Osteoblast (primary cell): ENCODE measurements at regions not wholly inside any gene's neighbourhood (a gene's known extent, or its start where the extent isn't known, plus 50 kb on each side); places are given as distances from the start of the nearest gene placed in this dataset.

Experiments used
- DNase-seq: peaks from one replicate; pipeline ENCODE4 v3.0.0; 2011; ENCODE audit warnings: low spot score, mixed read lengths; ENCODE audit not compliant: insufficient read length; ENCODE audit errors: missing footprints
- H2AFZ ChIP-seq: 2 replicates; pipeline ENCODE4 v1.6.0; 2011; ENCODE audit warnings: mild to moderate bottlenecking, low read length
- H3K27ac ChIP-seq: 2 replicates; pipeline ENCODE4 v1.5.1; 2011; ENCODE audit warnings: mild to moderate bottlenecking, low read depth, low read length, moderate library complexity
- H3K27me3 ChIP-seq: 2 replicates; pipeline ENCODE4 v1.6.0; 2012; ENCODE audit warnings: mild to moderate bottlenecking, control low read depth, inconsistent platforms, low read length, moderate library complexity; ENCODE audit not compliant: insufficient read depth
- H3K36me3 ChIP-seq: 2 replicates; pipeline ENCODE4 v1.5.1; 2011; ENCODE audit warnings: mild to moderate bottlenecking, low read length, control low read depth, moderate library complexity; ENCODE audit not compliant: insufficient read depth
- H3K4me1 ChIP-seq: 2 replicates; pipeline ENCODE4 v1.5.1; 2011; ENCODE audit warnings: mild to moderate bottlenecking, low read length, control low read depth, moderate library complexity; ENCODE audit not compliant: insufficient read depth
- H3K4me2 ChIP-seq: 2 replicates; pipeline ENCODE4 v1.6.0; 2011; ENCODE audit warnings: mild to moderate bottlenecking, low read length; ENCODE audit not compliant: insufficient read depth
- H3K4me3 ChIP-seq: fragments of 200-600 bp; sonication (generic); 3 replicates; pipeline ENCODE4 v1.5.1; 2012; ENCODE audit warnings: mild to moderate bottlenecking, low read length, inconsistent platforms; ENCODE audit not compliant: insufficient read depth
- H3K79me2 ChIP-seq: 2 replicates; pipeline ENCODE4 v1.6.0; 2012; ENCODE audit warnings: mild to moderate bottlenecking, low read length, control low read depth, inconsistent platforms; ENCODE audit not compliant: insufficient read depth
- H3K9me3 ChIP-seq: 2 replicates; pipeline ENCODE4 v1.5.1; 2011; ENCODE audit warnings: low read depth, low read length, control low read depth
- H4K20me1 ChIP-seq: 2 replicates; pipeline ENCODE4 v1.6.0; 2012; ENCODE audit warnings: mild to moderate bottlenecking, low read length, control low read depth; ENCODE audit not compliant: insufficient read depth
- CTCF ChIP-seq: IDR thresholded peaks from 2 replicates; pipeline ENCODE4 v1.5.1; 2011; ENCODE audit warnings: mild to moderate bottlenecking, low read depth, low read length, moderate library complexity; ENCODE audit errors: extremely low read depth

DNA sequence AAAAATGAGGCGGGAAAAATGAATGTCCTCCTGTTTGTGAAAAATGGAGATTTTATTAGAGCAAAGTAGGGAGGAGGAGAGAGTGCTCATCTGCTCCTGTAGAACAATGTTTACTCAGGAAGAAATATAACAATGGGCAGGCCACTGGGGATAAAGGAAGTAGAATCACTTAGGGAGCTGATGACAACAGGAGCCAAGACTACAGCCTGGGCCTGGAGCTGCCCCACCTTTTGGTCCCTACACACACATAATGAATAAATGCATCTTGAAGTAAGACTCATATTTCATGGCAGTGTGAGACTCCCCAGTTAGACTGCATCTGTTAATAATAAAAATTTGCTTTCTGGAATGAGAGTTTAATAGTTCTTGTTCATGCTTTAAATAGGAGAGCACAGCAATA is 1939.8 kb downstream of the EFNA5 start:
- H3K9me3 ChIP-seq, result no peaks in the 10 kb centered on the region
- H2AFZ ChIP-seq, result no peak overlapping the region
- no peak for TF ChIP-seq CTCF
- H3K4me3 ChIP-seq, result no peak overlapping the region
- no peaks in the 10 kb centered on the region for H3K4me1 ChIP-seq
- H3K27me3 ChIP-seq, result no peaks in the 10 kb centered on the region
- DNase-seq, result no peak
- H3K27ac ChIP-seq, result no peak overlapping the region
- no peaks in the 10 kb centered on the region for H3K36me3 ChIP-seq
- H4K20me1 ChIP-seq, result no peaks in the 10 kb centered on the region
- H3K4me2 ChIP-seq, result no peak overlapping the region
- H3K79me2 ChIP-seq, result no peaks in the 10 kb centered on the region

DNA sequence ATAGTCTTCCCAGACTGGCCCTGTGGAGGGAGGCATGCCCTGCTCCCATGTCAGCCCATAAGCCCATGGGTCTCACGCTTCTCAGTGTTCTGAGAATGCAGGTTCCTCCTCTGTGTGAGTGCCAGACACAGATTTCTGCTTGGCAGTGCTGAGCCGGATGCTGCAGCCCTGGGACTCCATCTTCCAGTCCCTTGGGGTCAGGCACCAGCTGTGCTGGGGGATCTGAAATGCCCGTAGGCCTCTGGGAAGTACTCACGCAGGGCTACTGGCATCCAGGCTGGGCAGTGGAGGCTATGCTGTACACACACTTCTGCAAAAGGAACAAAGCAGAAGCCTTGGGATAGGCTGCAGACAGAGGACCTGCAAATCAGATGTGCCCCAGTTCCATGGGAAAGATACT is 1944.6 kb downstream of the EFNA5 start:
- H3K4me1 ChIP-seq, result no peaks in the 10 kb centered on the region
- no peaks in the 10 kb centered on the region for H3K36me3 ChIP-seq
- H3K27me3 ChIP-seq, result no peaks in the 10 kb centered on the region
- no peak overlapping the region for H3K4me3 ChIP-seq
- H3K27ac ChIP-seq, result no peak overlapping the region
- no peaks in the 10 kb centered on the region for H3K9me3 ChIP-seq
- no peaks in the 10 kb centered on the region for H3K79me2 ChIP-seq
- H3K4me2 ChIP-seq, result no peak overlapping the region
- no peaks in the 10 kb centered on the region for H4K20me1 ChIP-seq
- no peak overlapping the region for H2AFZ ChIP-seq
- no peak for DNase-seq
- no peak for TF ChIP-seq CTCF

- H3K27ac ChIP-seq, result no peak overlapping the region
- DNase-seq, result no peak
- H3K9me3 ChIP-seq, result no peaks in the 10 kb centered on the region
- no peak overlapping the region for H3K4me3 ChIP-seq
- H2AFZ ChIP-seq, result no peak overlapping the region
- no peak overlapping the region for H3K4me2 ChIP-seq
- no peaks in the 10 kb centered on the region for H3K79me2 ChIP-seq
- H4K20me1 ChIP-seq, result no peaks in the 10 kb centered on the region
- no peaks in the 10 kb centered on the region for H3K36me3 ChIP-seq
- H3K27me3 ChIP-seq, result no peaks in the 10 kb centered on the region
- H3K4me1 ChIP-seq, result no peaks in the 10 kb centered on the region
- no peak for TF ChIP-seq CTCF
Measured at GRCh38 chr5:105708442-105708841, 1962.3 kb downstream of the EFNA5 start.

GRCh38 chr5:105702323-105702722 is 1968.4 kb downstream of the EFNA5 start:
- Histone ChIP-seq H3K27me3 (no peaks in the 10 kb centered on the region), H3K4me3 (no peak overlapping the region), H3K79me2 (no peaks in the 10 kb centered on the region), H4K20me1 (no peaks in the 10 kb centered on the region), H3K36me3 (no peaks in the 10 kb centered on the region), H2AFZ (no peak overlapping the region), H3K9me3 (peaks cover 2% of the 10 kb centered on the region), H3K27ac (no peak overlapping the region), H3K4me2 (no peak overlapping the region), H3K4me1 (no peaks in the 10 kb centered on the region)
- no peak for DNase-seq
- no peak for TF ChIP-seq CTCF
